GM12864 (cell line): ENCODE measurements at regions not wholly inside any gene's neighbourhood (a gene's known extent, or its start where the extent isn't known, plus 50 kb on each side); places are given as distances from the start of the nearest gene placed in this dataset.
"Not testable (repeated sequence)": the region's sequence is repeated elsewhere in the genome, so short reads cannot be mapped to it uniquely, and the experiment has no call there.

Experiments used
- DNase-seq: peaks from one replicate; pipeline ENCODE4 v3.0.0-alpha.2; 2011; ENCODE audit warnings: low read depth
- H3K4me3 ChIP-seq: 2 replicates; pipeline ENCODE4 v1.5.1; 2011; ENCODE audit warnings: mild to moderate bottlenecking, low read depth, low read length, control low read depth
- TF ChIP-seq, protein P1 (sequence below): IDR thresholded peaks from 2 replicates; pipeline ENCODE4 v1.5.1; 2011; ENCODE audit warnings: low read depth, mild to moderate bottlenecking, moderate library complexity, low read length, control low read depth, inconsistent platforms; ENCODE audit errors: missing control alignments

DNA sequence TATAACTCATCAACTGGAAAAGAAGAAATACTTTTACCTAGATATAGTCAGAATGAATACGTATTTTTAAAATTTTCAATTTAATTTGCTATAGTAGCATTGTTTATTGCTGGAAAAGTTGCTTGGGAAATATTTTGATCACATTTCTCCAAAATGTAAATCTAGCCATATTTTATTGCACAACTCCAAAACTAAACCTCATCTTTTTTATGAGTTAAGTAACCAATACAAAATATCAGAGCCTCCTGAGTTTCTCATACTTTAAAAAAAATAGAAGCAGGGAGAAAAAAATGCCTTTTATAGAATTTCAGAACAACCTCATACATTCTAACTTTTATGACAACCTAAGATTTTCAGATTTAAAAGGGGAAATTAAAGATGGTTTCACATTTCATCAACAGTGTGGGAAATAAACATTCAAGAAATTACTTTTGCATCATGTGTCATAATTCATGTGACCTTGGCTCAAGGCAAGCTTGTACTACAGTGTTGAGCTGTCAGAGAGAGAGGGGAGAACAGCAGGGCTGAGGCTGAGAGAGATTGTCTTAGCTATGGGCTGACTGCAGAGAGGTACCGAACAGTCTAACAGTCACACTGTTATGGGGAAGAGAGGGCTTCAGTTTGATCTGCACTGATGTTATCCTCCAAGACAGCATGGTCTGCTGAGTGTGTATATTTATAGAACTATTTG, 519.0 kb downstream of the LTN1 start:
- H3K4me3 ChIP-seq, result no peak overlapping the region
- no peak for DNase-seq
- TF ChIP-seq, protein P1, sequence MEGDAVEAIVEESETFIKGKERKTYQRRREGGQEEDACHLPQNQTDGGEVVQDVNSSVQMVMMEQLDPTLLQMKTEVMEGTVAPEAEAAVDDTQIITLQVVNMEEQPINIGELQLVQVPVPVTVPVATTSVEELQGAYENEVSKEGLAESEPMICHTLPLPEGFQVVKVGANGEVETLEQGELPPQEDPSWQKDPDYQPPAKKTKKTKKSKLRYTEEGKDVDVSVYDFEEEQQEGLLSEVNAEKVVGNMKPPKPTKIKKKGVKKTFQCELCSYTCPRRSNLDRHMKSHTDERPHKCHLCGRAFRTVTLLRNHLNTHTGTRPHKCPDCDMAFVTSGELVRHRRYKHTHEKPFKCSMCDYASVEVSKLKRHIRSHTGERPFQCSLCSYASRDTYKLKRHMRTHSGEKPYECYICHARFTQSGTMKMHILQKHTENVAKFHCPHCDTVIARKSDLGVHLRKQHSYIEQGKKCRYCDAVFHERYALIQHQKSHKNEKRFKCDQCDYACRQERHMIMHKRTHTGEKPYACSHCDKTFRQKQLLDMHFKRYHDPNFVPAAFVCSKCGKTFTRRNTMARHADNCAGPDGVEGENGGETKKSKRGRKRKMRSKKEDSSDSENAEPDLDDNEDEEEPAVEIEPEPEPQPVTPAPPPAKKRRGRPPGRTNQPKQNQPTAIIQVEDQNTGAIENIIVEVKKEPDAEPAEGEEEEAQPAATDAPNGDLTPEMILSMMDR, result no peak

DNA sequence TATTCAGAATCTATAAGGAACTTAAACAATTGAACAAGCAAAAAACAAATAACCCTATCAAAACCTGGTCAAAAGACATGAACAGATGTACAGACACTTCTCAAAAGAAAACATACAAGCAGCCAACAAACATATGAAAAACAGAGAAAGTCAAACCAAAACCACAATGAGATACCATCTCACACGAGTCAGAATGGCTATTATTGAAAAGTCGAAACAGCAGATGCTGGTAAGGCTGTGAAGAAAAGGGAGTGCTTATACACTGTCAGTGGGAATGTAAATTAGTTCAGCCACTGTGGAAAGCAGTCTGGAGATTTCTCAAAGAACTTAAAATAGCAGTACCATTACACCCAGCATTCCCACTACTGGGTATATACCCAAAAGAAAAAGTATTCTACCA, 520.1 kb downstream of the LTN1 start:
- not testable (repeated sequence) for H3K4me3 ChIP-seq, DNase-seq

DNA sequence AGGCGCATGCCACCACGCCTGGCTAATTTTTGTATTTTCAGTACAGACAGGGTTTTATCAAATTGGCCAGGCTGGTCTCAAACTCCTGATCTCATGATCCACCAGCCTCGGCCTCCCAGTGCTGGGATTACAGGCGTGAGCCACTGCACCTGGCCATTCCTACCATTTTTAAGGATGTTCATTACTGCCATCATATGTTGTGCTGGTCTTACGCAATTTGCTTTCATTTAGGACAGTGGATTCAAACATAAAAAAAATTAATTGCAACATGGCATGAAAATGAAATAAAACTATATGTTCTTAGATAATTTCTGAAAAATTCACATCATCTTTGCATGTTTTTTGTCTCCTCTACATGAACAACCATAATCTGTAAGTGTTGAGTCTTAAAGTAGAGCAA, 527.7 kb downstream of the LTN1 start:
- no peak overlapping the region for H3K4me3 ChIP-seq
- DNase-seq, result no peak
- TF ChIP-seq, protein P1, result no peak

DNA sequence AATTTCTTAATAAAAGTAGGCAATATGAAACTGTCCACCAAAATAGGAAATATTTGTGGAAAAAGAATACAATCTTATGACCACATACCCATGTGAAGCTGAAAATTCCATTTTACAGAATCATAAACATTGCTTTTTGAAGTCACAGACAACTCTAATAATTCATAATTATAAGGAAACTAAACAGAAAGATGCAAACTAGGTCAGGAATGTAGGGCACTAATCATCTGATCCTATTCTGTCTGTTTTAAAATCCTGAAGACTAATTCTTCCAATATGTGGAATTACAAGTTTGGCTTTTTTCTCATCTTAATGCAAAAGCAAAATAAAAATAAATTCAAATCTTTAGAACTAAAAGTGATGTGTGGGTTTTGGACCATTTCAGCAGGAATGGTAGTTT, 528.6 kb downstream of the LTN1 start:
- no peak overlapping the region for H3K4me3 ChIP-seq
- TF ChIP-seq, protein P1, result no peak
- no peak for DNase-seq

DNA sequence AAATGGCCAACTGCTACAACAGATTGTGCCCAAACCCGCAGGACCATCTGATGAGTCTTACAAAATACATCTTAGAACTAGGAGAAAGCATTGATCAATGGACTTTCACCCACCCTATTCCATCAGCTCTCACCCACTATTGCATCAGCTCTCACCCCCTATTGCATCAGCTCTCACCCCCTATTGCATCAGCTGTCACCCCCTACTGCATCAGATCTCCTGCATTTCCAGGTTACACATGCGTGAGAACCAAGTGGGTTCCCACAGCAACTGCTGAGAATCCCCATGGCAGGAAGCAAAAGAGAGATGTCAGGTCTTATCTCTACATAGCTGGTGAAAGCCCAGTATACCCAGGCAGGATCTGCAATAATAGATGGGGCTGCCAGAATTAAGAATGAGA, 533.5 kb downstream of the LTN1 start:
- TF ChIP-seq, protein P1, result no peak
- no peak for DNase-seq
- H3K4me3 ChIP-seq, result no peak overlapping the region

DNA sequence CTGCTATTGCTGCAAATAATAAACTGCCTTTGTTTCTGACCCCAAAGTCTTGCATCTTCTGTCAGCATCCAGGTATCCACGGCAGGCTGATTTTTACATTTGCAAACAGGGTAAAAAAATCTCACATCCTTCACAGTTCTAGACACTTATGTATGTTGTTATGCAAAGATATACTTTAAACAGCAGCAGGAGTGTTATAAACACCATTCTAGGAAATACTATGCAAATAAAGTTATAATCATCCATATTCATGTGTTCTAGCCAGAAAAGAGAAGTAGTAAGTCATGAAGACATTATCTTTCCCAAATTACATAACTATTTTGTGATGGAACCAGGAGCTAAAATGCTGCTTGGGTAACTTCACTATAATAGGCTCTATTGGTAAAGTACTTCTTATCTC, 534.2 kb downstream of the LTN1 start:
- no peak overlapping the region for H3K4me3 ChIP-seq
- no peak for DNase-seq
- TF ChIP-seq, protein P1, result no peak

DNA sequence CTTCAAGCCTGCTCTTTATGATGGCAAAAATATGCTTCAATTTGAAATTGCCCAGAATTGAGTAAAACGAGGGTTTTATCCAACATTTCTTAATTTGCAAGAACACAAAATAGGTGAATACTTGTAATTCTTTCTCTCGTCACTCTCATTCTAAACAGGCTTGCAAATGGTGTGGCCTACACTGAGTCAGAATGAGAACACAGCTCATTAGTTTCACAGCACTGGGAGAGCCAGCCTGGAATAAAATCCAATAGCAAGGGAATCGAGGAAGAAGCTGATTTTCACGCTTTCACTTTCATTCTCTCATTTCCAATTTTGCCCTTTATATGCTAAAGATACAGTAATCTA, 537.5 kb downstream of the LTN1 start:
- TF ChIP-seq, protein P1, result no peak
- no peak for DNase-seq
- H3K4me3 ChIP-seq, result no peak overlapping the region
